ENCODE measurements at regions not wholly inside any gene's neighbourhood (a gene's known extent, or its start where the extent isn't known, plus 50 kb on each side); places are given as distances from the start of the nearest gene placed in this dataset.
A peak's percentile ranks its signal among the peaks of the same experiment; 100 is the strongest.

- DNase-seq (ENCODE audit: low spot score), result no peak
Measured at GRCh38 chr2:150586858-150587257, 99.4 kb upstream of the RND3 start.

GRCh38 chr2:150585221-150585971, 97.9 kb upstream of the RND3 start:
- no peak for DNase-seq (ENCODE audit: low spot score)

GRCh38 chr2:150584081-150584480, 96.6 kb upstream of the RND3 start:
- no peak for DNase-seq (ENCODE audit: low spot score)

- DNase-seq (ENCODE audit: low spot score), result no peak
Measured at GRCh38 chr2:150581717-150582472, 94.4 kb upstream of the RND3 start.

- DNase-seq (ENCODE audit: low spot score), result no peak
Measured at GRCh38 chr2:150578481-150578880, 91.0 kb upstream of the RND3 start.

- DNase-seq (ENCODE audit: low spot score), result no peak
Measured at GRCh38 chr2:150575861-150576260, 88.4 kb upstream of the RND3 start.

GRCh38 chr2:150572961-150573395, 85.5 kb upstream of the RND3 start:
- DNase-seq (ENCODE audit: low spot score), result no peak

- DNase-seq (ENCODE audit: low spot score), result no peak
Measured at GRCh38 chr2:150572194-150572766, 84.8 kb upstream of the RND3 start.

- no peak for DNase-seq (ENCODE audit: low spot score)
Measured at GRCh38 chr2:150571121-150571520, 83.7 kb upstream of the RND3 start.

GRCh38 chr2:150570712-150571111, 83.2 kb upstream of the RND3 start:
- DNase-seq (ENCODE audit: low spot score), result no peak

GRCh38 chr2:150569761-150570160, 82.3 kb upstream of the RND3 start:
- no peak for DNase-seq (ENCODE audit: low spot score)

- no peak for DNase-seq (ENCODE audit: low spot score)
Measured at GRCh38 chr2:150567771-150568301, 80.4 kb upstream of the RND3 start.

- no peak for DNase-seq (ENCODE audit: low spot score)
Measured at GRCh38 chr2:150566289-150566688, 78.8 kb upstream of the RND3 start.

- no peak for DNase-seq (ENCODE audit: low spot score)
Measured at GRCh38 chr2:150561076-150561475, 73.6 kb upstream of the RND3 start.

- DNase-seq (ENCODE audit: low spot score), result no peak
Measured at GRCh38 chr2:150557020-150557600, 69.6 kb upstream of the RND3 start.

- no peak for DNase-seq (ENCODE audit: low spot score)
Measured at GRCh38 chr2:150555611-150556356, 68.3 kb upstream of the RND3 start.

GRCh38 chr2:150554046-150554445, 66.6 kb upstream of the RND3 start:
- DNase-seq (ENCODE audit: low spot score), result no peak

GRCh38 chr2:150552041-150552820, 64.8 kb upstream of the RND3 start:
- no peak for DNase-seq (ENCODE audit: low spot score)

GRCh38 chr2:150549381-150549780, 61.9 kb upstream of the RND3 start:
- DNase-seq (ENCODE audit: low spot score), result no peak

- peak; percentile 41 for DNase-seq (ENCODE audit: low spot score)
Measured at GRCh38 chr2:150548527-150548926, 61.1 kb upstream of the RND3 start.

GRCh38 chr2:150545916-150546315, 58.4 kb upstream of the RND3 start:
- no peak for DNase-seq (ENCODE audit: low spot score)
